ENCODE measurements at regions not wholly inside any gene's neighbourhood (a gene's known extent, or its start where the extent isn't known, plus 50 kb on each side); places are given as distances from the start of the nearest gene placed in this dataset.

DNA sequence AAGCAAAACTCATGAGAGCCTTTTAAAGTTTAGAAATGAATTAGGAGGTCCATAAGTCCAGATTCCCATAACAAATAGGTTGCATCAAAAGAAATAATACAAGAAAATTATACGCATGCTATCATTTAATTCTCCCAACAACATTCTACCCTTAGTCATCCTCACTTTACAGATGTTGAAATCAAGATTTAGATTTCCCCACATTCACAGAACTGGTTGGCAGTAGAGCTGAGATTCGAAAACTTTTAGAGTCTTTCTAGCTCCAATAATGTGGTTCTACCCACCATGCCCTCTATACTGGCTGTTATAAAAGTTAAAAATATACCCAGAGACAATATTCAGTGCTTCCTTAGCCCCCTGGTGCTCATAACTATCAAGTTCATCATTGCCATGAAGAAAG is 56.6 kb upstream of the METAP2 start:
- no peaks in the 10 kb centered on the region for H3K9me3 Mint-ChIP-seq
- H3K36me3 Mint-ChIP-seq: no peaks in the 10 kb centered on the region
- H3K27ac Mint-ChIP-seq: no peak overlapping the region
- peaks cover 0 to 4% (median 0%) of the 10 kb centered on the region in 5 donors for H3K27me3 Mint-ChIP-seq
- no peak overlapping the region for H3K4me3 Mint-ChIP-seq
- DNase-seq (no peak), ATAC-seq (no peak)
- POLR2A ChIA-PET: no interaction called here
- peaks cover 0 to 2% (median 0%) of the 10 kb centered on the region in 4 donors for H3K4me1 Mint-ChIP-seq

DNA sequence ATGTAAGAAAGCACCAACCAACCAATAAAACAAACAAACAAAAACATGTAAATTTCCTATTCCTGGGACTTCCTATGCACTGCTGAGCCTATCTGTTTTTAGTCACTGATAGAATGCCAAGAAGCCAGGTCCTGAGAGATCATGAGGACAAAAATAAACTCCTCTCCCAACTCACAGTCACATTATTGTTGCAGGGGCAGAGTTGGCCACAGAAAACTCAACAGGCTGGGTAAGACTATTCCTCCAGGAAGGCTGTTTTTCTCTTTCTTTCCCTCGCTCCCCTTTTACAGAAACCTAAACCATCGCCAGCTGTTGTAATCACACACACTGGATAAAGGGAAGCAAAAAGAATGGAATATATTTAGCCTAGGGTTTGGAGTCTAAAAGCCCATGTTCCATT is 55.8 kb upstream of the METAP2 start:
- DNase-seq (no peak), ATAC-seq (no peak)
- Mint-ChIP-seq H3K4me3 (no peak overlapping the region), H3K36me3 (no peaks in the 10 kb centered on the region), H3K27me3 (peaks cover 0 to 3% (median 0%) of the 10 kb centered on the region in 5 donors), H3K27ac (no peak overlapping the region), H3K4me1 (peaks cover 0 to 2% (median 0%) of the 10 kb centered on the region in 4 donors), H3K9me3 (no peaks in the 10 kb centered on the region)
- POLR2A ChIA-PET: interaction anchor here (0.7 kb wide), 1 partner anchor 26 kb away, joined by 3 read pairs; no protein-coding TSS in a partner anchor
